NCI-H2171 treated with DMSO at 0.1 percent for 48 hours (cell line): ENCODE measurements at regions not wholly inside any gene's neighbourhood (a gene's known extent, or its start where the extent isn't known, plus 50 kb on each side); places are given as distances from the start of the nearest gene placed in this dataset.
"Not testable (repeated sequence)": the region's sequence is repeated elsewhere in the genome, so short reads cannot be mapped to it uniquely, and the experiment has no call there.

Experiments used
- DNase-seq: peaks from one replicate; lab custom pipeline; 2025; lab: John Stamatoyannopoulos, UW

- DNase-seq = no peak
Observed at GRCh38 chr7:131733604-131734003, 177.2 kb upstream of the PODXL start.

- no peak for DNase-seq
Observed at GRCh38 chr7:131727189-131727588, 170.8 kb upstream of the PODXL start.

GRCh38 chr7:131726686-131727085 is 170.3 kb upstream of the PODXL start:
- no peak for DNase-seq

- DNase-seq = no peak
Observed at GRCh38 chr7:131726031-131726430, 169.6 kb upstream of the PODXL start.

GRCh38 chr7:131724776-131725345 is 168.4 kb upstream of the PODXL start:
- DNase-seq = no peak

- DNase-seq = no peak
Observed at GRCh38 chr7:131723926-131724325, 167.5 kb upstream of the PODXL start.

- DNase-seq = no peak
Observed at GRCh38 chr7:131722371-131722770, 165.9 kb upstream of the PODXL start.

GRCh38 chr7:131721660-131722059 is 165.2 kb upstream of the PODXL start:
- no peak for DNase-seq

- DNase-seq = no peak
Observed at GRCh38 chr7:131720703-131721102, 164.3 kb upstream of the PODXL start.

GRCh38 chr7:131717181-131717580 is 160.8 kb upstream of the PODXL start:
- DNase-seq = no peak

GRCh38 chr7:131699323-131699722 is 142.9 kb upstream of the PODXL start:
- no peak for DNase-seq

GRCh38 chr7:131692131-131692960 is 135.9 kb upstream of the PODXL start:
- DNase-seq = peak; percentile 89

- DNase-seq = peak; percentile 89
Observed at GRCh38 chr7:131691454-131692130, 135.2 kb upstream of the PODXL start.

GRCh38 chr7:131690441-131690840 is 134.0 kb upstream of the PODXL start:
- DNase-seq = no peak

- no peak for DNase-seq
Observed at GRCh38 chr7:131689662-131690234, 133.3 kb upstream of the PODXL start.

- peak; percentile 44 for DNase-seq
Observed at GRCh38 chr7:131688738-131689661, 132.6 kb upstream of the PODXL start.

- DNase-seq = no peak
Observed at GRCh38 chr7:131687296-131687695, 130.9 kb upstream of the PODXL start.

- no peak for DNase-seq
Observed at GRCh38 chr7:131686833-131687232, 130.4 kb upstream of the PODXL start.

GRCh38 chr7:131683536-131684125 is 127.2 kb upstream of the PODXL start:
- DNase-seq = no peak

GRCh38 chr7:131681961-131682360 is 125.5 kb upstream of the PODXL start:
- DNase-seq = no peak

- not testable (repeated sequence) for DNase-seq
Observed at GRCh38 chr7:131679071-131679470, 122.6 kb upstream of the PODXL start.
